Cardiac muscle cell (in vitro differentiated cells and primary cell): ENCODE measurements at regions not wholly inside any gene's neighbourhood (a gene's known extent, or its start where the extent isn't known, plus 50 kb on each side); places are given as distances from the start of the nearest gene placed in this dataset.
"Not testable (repeated sequence)": the region's sequence is repeated elsewhere in the genome, so short reads cannot be mapped to it uniquely, and the experiment has no call there.

Experiments
- DNase-seq, 2 donors: peaks; one replicate each; pipeline versions ENCODE4 v3.0.0 to v3.0.0-alpha.2; 2010 to 2017; ENCODE audit warnings: low read depth in 1 of 2, low spot score in 1 of 2
- H3K27ac ChIP-seq: fragments of 200-600 bp; sonication (generic); 2 replicates; pipeline ENCODE4 v1.5.1; 2016
- H3K27me3 ChIP-seq: fragments of 200-600 bp; sonication (generic); 2 replicates; pipeline ENCODE4 v1.6.0; 2016; ENCODE audit warnings: control low read depth
- H3K36me3 ChIP-seq: fragments of 200-600 bp; sonication (generic); 2 replicates; pipeline ENCODE4 v1.5.1; 2016; ENCODE audit warnings: control low read depth
- H3K4me1 ChIP-seq: fragments of 200-600 bp; sonication (generic); 2 replicates; pipeline ENCODE4 v1.8.1; 2017; ENCODE audit warnings: low read depth, mild to moderate bottlenecking, mixed run types
- H3K4me3 ChIP-seq: fragments of 200-600 bp; sonication (generic); 2 replicates; pipeline ENCODE4 v1.5.1; 2016; ENCODE audit warnings: mild to moderate bottlenecking
- H3K9me3 ChIP-seq: fragments of 200-600 bp; sonication (generic); 2 replicates; pipeline ENCODE4 v1.5.1; 2017; ENCODE audit warnings: low read depth, mild to moderate bottlenecking, control low read depth
- CTCF ChIP-seq: IDR thresholded peaks from 2 replicates; pipeline ENCODE4 v1.5.1; 2012; ENCODE audit warnings: low read depth, mild to moderate bottlenecking, low read length

GRCh38 chr1:81738875-81739274 is 61.9 kb upstream of the ADGRL2 start:
- TF ChIP-seq CTCF = no peak
- Histone ChIP-seq H3K4me3 (no peak overlapping the region), H3K9me3 (no peaks in the 10 kb centered on the region), H3K27ac (no peak overlapping the region), H3K27me3 (no peaks in the 10 kb centered on the region), H3K4me1 (peaks cover 19% of the 10 kb centered on the region), H3K36me3 (no peaks in the 10 kb centered on the region)
- no peak for DNase-seq

- H3K4me1 ChIP-seq = peaks cover 5% of the 10 kb centered on the region
- H3K27ac ChIP-seq = no peak overlapping the region
- TF ChIP-seq CTCF = no peak
- H3K27me3 ChIP-seq = no peaks in the 10 kb centered on the region
- no peak overlapping the region for H3K4me3 ChIP-seq
- H3K9me3 ChIP-seq = no peaks in the 10 kb centered on the region
- DNase-seq = no peak
- no peaks in the 10 kb centered on the region for H3K36me3 ChIP-seq
Observed at GRCh38 chr1:81733480-81733879, 67.3 kb upstream of the ADGRL2 start.

- Histone ChIP-seq H3K27me3 (no peaks in the 10 kb centered on the region), H3K27ac (no peak overlapping the region), H3K4me1 (peaks cover 5% of the 10 kb centered on the region), H3K9me3 (no peaks in the 10 kb centered on the region), H3K36me3 (no peaks in the 10 kb centered on the region), H3K4me3 (no peak overlapping the region)
- no peak for TF ChIP-seq CTCF
- DNase-seq = peak in 1 of 2 donors; percentile 11
Observed at GRCh38 chr1:81731989-81732388, 68.7 kb upstream of the ADGRL2 start.

- H3K4me1 ChIP-seq = peaks cover 5% of the 10 kb centered on the region
- H3K9me3 ChIP-seq = no peaks in the 10 kb centered on the region
- H3K36me3 ChIP-seq = no peaks in the 10 kb centered on the region
- H3K27ac ChIP-seq = no peak overlapping the region
- no peak for TF ChIP-seq CTCF
- no peaks in the 10 kb centered on the region for H3K27me3 ChIP-seq
- H3K4me3 ChIP-seq = no peak overlapping the region
- no peak for DNase-seq
Observed at GRCh38 chr1:81730881-81731280, 69.9 kb upstream of the ADGRL2 start.

- not testable (repeated sequence) for H3K36me3 ChIP-seq, H3K27me3 ChIP-seq, DNase-seq
Observed at GRCh38 chr1:81730299-81730698, 70.4 kb upstream of the ADGRL2 start.

GRCh38 chr1:81729818-81730217 is 70.9 kb upstream of the ADGRL2 start:
- no peak overlapping the region for H3K4me3 ChIP-seq
- DNase-seq = no peak
- H3K9me3 ChIP-seq = no peaks in the 10 kb centered on the region
- H3K4me1 ChIP-seq = peaks cover 5% of the 10 kb centered on the region
- H3K27me3 ChIP-seq = no peaks in the 10 kb centered on the region
- no peaks in the 10 kb centered on the region for H3K36me3 ChIP-seq
- no peak for TF ChIP-seq CTCF
- no peak overlapping the region for H3K27ac ChIP-seq

More at GRCh38 chr1:81730299-81730698, 70.4 kb upstream of the ADGRL2 start:
- not testable (repeated sequence) for H3K27ac ChIP-seq, H3K4me1 ChIP-seq, H3K4me3 ChIP-seq, H3K9me3 ChIP-seq
